Panc1 (cell line): ENCODE measurements at regions not wholly inside any gene's neighbourhood (a gene's known extent, or its start where the extent isn't known, plus 50 kb on each side); places are given as distances from the start of the nearest gene placed in this dataset.

ENCODE experiments used
- ATAC-seq: fragments of 200-7000 bp; cut with Tn5 transposase; 2 replicates; pipeline ENCODE4 v1.9.1; 2020; ENCODE audit warnings: mild to moderate bottlenecking, moderate library complexity
- BruUV-seq: library from RNA; stranded (reverse); fragments of 400-500 nt; replicated peaks from 2 replicates; lab custom pipeline; 2021; lab: Mats Ljungman, UMichigan
- CTCF ChIA-PET: fragments of 300-600 bp; sonication (Branson Sonifier 250); formaldehyde crosslinking; loops from one replicate; lab custom pipeline; 2022; ENCODE audit warnings: antibody characterized with exemption; lab: Charles Lee
- POLR2A ChIA-PET: fragments of 300-600 bp; sonication (Branson Sonifier 250); formaldehyde crosslinking; loops from one replicate; lab custom pipeline; 2022; ENCODE audit warnings: antibody characterized with exemption; lab: Charles Lee
- DNase-seq: peaks from one replicate; pipeline ENCODE4 v3.0.0-alpha.2; 2010; ENCODE audit warnings: low read depth, low spot score
- H3K27ac ChIP-seq: 2 replicates; pipeline ENCODE4 v1.5.1; 2011; ENCODE audit warnings: mild to moderate bottlenecking, low read length, inconsistent platforms
- H3K27me3 ChIP-seq: fragments of 200-500 bp; sonication (Bioruptor generic); 2 replicates; pipeline ENCODE4 v1.6.0; 2014; ENCODE audit warnings: low read length, inconsistent platforms; ENCODE audit not compliant: control insufficient read depth, insufficient read depth
- H3K36me3 ChIP-seq: fragments of 200-500 bp; sonication (Bioruptor generic); 2 replicates; pipeline ENCODE4 v1.5.1; 2014; ENCODE audit warnings: inconsistent platforms, mild to moderate bottlenecking, low read length, moderate library complexity; ENCODE audit not compliant: control insufficient read depth, insufficient read depth
- H3K4me1 ChIP-seq: 2 replicates; pipeline ENCODE4 v1.5.1; 2011; ENCODE audit warnings: inconsistent platforms, mild to moderate bottlenecking, low read length, moderate library complexity; ENCODE audit not compliant: control insufficient read depth, insufficient read depth
- H3K4me3 ChIP-seq, 2 experiments: 2 replicates each; pipeline ENCODE4 v1.5.1; 2011 to 2012; ENCODE audit warnings: low read depth in 2 of 2, low read length in 2 of 2, mild to moderate bottlenecking in 2 of 2, inconsistent platforms in 1 of 2, moderate library complexity in 1 of 2
- H3K9me3 ChIP-seq: fragments of 200-500 bp; sonication (Bioruptor generic); 2 replicates; pipeline ENCODE4 v1.5.1; 2014; ENCODE audit warnings: low read depth, mild to moderate bottlenecking, inconsistent platforms, low read length, moderate library complexity; ENCODE audit not compliant: control insufficient read depth, insufficient read depth
- POLR2AphosphoS5 ChIP-seq: IDR thresholded peaks from 2 replicates; pipeline ENCODE4 v1.6.1; 2012; ENCODE audit warnings: mild to moderate bottlenecking, low read depth, low read length, moderate library complexity
- SIN3A ChIP-seq: IDR thresholded peaks from 2 replicates; pipeline ENCODE4 v1.6.1; 2012; ENCODE audit warnings: low read depth, mild to moderate bottlenecking, low read length, moderate library complexity, borderline replicate concordance; ENCODE audit not compliant: insufficient read depth
- TCF7L2 ChIP-seq: IDR thresholded peaks from 2 replicates; pipeline ENCODE4 v1.6.1; 2011; ENCODE audit warnings: mild to moderate bottlenecking, low read depth, low read length, inconsistent platforms
- in situ Hi-C: cut with HindIII; loops from 2 replicates; pipeline ENCODE4 v1.10.0; 2016; ENCODE audit warnings: low sequenced_read_pairs, low pct_unique_long_range_greater_than_20kb
- intact Hi-C: fragments of 100-400 bp; cut with micrococcal nuclease; formaldehyde crosslinking; loops from one replicate; pipeline ENCODE4 v1.10.0; 2022; ENCODE audit not compliant: unreplicated experiment
- TF ChIP-seq, protein P1 (sequence below): fragments of 450-650 bp; IDR thresholded peaks from 2 replicates; pipeline ENCODE4 v1.5.1; 2017; ENCODE audit warnings: mild to moderate bottlenecking
- TF ChIP-seq, protein P2 (sequence below), 2 experiments: IDR thresholded peaks; 2 replicates each; pipeline ENCODE4 v1.6.1; 2011 to 2012; ENCODE audit warnings: low read depth in 2 of 2, control low read depth in 1 of 2, low read length in 1 of 2, mild to moderate bottlenecking in 1 of 2, moderate library complexity in 1 of 2; ENCODE audit not compliant: insufficient read depth in 1 of 2

DNA sequence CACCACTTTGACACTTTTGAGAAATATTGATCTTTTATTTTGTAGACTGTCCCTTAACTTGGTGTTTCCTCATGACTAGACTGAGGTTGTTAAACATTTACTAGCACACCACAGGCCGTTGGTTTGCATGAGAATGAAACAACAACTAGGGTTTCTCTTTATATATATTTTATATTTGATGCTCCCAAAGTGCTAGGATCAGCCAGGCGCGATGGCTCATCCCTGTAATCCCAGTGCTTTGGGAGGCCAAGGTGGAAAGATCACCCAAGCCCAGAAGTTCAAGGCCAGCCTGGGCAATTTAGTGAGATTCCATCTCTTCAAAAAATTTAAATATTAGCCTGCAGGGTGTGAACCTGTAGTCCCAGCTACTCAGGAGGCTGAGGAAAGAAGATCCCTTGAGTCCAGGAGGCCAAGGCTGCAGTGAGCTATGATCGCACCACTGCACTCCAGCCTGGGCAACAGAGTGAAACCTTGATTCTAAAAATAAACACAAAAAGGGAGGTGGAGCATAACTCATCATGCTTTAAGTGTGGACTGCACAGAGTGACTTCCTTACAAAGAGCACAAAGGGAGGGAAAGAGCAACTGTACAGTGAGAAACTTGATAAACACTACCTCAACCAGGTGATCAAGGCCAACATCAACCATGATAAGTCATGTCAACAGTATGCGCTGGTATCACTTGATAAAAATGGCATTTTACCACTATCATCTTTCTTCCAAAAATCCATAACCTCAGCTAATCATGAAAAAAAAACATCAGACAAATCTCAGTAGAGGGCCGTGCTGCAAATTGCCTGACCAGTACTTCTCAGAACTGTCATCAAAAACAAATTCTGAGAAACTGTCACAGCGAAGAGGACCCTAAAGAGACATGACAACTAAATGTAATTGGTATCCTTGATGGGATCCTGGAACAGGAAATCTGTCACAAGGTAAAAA lies 72.8 kb upstream of the ATF7IP2 start:
- intact Hi-C loops (loop anchor here (10.0 kb wide), 1 partner anchor 422 kb away; no protein-coding TSS in a partner anchor), in situ Hi-C loops (no loop called here)
- POLR2A ChIA-PET, result interaction anchor here (0.6 to 0.7 kb wide), 2 partner anchors 23 to 149 kb away, joined by 4 to 5 read pairs; no protein-coding TSS in a partner anchor
- H3K27me3 ChIP-seq, result no peaks in the 10 kb centered on the region
- no peak for ATAC-seq
- no peak overlapping the region for H3K4me3 ChIP-seq
- TF ChIP-seq POLR2AphosphoS5 (no peak), SIN3A (no peak), TCF7L2 (no peak)
- TF ChIP-seq, protein P1, sequence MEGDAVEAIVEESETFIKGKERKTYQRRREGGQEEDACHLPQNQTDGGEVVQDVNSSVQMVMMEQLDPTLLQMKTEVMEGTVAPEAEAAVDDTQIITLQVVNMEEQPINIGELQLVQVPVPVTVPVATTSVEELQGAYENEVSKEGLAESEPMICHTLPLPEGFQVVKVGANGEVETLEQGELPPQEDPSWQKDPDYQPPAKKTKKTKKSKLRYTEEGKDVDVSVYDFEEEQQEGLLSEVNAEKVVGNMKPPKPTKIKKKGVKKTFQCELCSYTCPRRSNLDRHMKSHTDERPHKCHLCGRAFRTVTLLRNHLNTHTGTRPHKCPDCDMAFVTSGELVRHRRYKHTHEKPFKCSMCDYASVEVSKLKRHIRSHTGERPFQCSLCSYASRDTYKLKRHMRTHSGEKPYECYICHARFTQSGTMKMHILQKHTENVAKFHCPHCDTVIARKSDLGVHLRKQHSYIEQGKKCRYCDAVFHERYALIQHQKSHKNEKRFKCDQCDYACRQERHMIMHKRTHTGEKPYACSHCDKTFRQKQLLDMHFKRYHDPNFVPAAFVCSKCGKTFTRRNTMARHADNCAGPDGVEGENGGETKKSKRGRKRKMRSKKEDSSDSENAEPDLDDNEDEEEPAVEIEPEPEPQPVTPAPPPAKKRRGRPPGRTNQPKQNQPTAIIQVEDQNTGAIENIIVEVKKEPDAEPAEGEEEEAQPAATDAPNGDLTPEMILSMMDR, result no peak
- TF ChIP-seq, protein P2, sequence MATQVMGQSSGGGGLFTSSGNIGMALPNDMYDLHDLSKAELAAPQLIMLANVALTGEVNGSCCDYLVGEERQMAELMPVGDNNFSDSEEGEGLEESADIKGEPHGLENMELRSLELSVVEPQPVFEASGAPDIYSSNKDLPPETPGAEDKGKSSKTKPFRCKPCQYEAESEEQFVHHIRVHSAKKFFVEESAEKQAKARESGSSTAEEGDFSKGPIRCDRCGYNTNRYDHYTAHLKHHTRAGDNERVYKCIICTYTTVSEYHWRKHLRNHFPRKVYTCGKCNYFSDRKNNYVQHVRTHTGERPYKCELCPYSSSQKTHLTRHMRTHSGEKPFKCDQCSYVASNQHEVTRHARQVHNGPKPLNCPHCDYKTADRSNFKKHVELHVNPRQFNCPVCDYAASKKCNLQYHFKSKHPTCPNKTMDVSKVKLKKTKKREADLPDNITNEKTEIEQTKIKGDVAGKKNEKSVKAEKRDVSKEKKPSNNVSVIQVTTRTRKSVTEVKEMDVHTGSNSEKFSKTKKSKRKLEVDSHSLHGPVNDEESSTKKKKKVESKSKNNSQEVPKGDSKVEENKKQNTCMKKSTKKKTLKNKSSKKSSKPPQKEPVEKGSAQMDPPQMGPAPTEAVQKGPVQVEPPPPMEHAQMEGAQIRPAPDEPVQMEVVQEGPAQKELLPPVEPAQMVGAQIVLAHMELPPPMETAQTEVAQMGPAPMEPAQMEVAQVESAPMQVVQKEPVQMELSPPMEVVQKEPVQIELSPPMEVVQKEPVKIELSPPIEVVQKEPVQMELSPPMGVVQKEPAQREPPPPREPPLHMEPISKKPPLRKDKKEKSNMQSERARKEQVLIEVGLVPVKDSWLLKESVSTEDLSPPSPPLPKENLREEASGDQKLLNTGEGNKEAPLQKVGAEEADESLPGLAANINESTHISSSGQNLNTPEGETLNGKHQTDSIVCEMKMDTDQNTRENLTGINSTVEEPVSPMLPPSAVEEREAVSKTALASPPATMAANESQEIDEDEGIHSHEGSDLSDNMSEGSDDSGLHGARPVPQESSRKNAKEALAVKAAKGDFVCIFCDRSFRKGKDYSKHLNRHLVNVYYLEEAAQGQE (IDR thresholded peaks at IDR 0.05; ENCODE audit: insufficient read depth in 1 of 2, low read depth in 2 of 2, low read length in 1 of 2), result no peak
- no peaks in the 10 kb centered on the region for H3K9me3 ChIP-seq
- H3K4me1 ChIP-seq, result no peaks in the 10 kb centered on the region
- BruUV-seq, result no TSS peak
- no peaks in the 10 kb centered on the region for H3K36me3 ChIP-seq
- H3K27ac ChIP-seq, result no peak overlapping the region
- no peak for DNase-seq
- CTCF ChIA-PET, result interaction anchor here (2.2 kb wide), 1 partner anchor 196 kb away, joined by 11 read pairs; no protein-coding TSS in a partner anchor

DNA sequence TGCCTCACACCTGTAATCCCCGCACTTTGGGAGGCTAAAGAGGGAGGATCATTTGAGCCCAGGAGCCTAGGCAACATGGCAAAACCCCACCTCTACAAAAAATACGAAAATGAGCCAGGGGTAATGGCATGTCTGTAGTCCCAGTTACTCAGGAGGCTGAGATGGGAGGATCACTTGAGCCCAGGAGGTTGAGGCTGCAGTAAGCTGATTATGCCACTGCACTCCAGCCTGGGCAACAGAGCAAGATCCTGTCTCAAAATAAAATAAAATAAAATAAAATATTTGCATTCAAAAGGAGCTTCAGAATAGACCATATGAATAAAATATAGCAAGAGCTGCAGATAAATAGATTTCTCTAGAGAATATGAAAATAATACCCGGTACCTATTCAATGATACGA lies 71.5 kb upstream of the ATF7IP2 start:
- no peak overlapping the region for H3K27ac ChIP-seq
- no peaks in the 10 kb centered on the region for H3K36me3 ChIP-seq
- ATAC-seq (no peak), DNase-seq (no peak)
- no TSS peak for BruUV-seq
- TF ChIP-seq POLR2AphosphoS5, result no peak
- no peak for TF ChIP-seq TCF7L2
- no peak for TF ChIP-seq SIN3A
- TF ChIP-seq, protein P2 (IDR thresholded peaks at IDR 0.05; ENCODE audit: insufficient read depth in 1 of 2, low read depth in 2 of 2, low read length in 1 of 2), result no peak
- TF ChIP-seq, protein P1, result no peak
- no peaks in the 10 kb centered on the region for H3K4me1 ChIP-seq
- POLR2A ChIA-PET, result no interaction called here
- H3K4me3 ChIP-seq, result no peak overlapping the region
- intact Hi-C loops, result loop anchor here (10.0 kb wide), 1 partner anchor 420 kb away; no protein-coding TSS in a partner anchor
- H3K27me3 ChIP-seq, result no peaks in the 10 kb centered on the region
- CTCF ChIA-PET, result interaction anchor here (0.9 to 2.2 kb wide), 2 partner anchors 8 to 195 kb away, joined by 3 to 11 read pairs; no protein-coding TSS in a partner anchor
- in situ Hi-C loops, result no loop called here
- H3K9me3 ChIP-seq, result no peaks in the 10 kb centered on the region
